ENCODE measurements at regions not wholly inside any gene's neighbourhood (a gene's known extent, or its start where the extent isn't known, plus 50 kb on each side); places are given as distances from the start of the nearest gene placed in this dataset.

GRCh38 chr11:15901790-15902189 lies 454.6 kb downstream of the SOX6 start:
- Histone ChIP-seq H3K4me3 (no peak overlapping the region), H3K27ac (ENCODE audit: extremely low read depth, low read depth, low read length) (no peak overlapping the region), H3K9me1 (ENCODE audit: control insufficient read depth, insufficient read depth, low read length) (no peaks in the 10 kb centered on the region), H3K36me3 (ENCODE audit: control insufficient read depth, insufficient read depth, low read length) (no peaks in the 10 kb centered on the region), H3K27me3 (ENCODE audit: control insufficient read depth in 2 of 2, insufficient read depth in 2 of 2, low read length in 2 of 2) (peaks cover 0 to 22% of the 10 kb centered on the region in 2 experiments; a peak in 3 of 5 replicates), H3K4me1 (replicated peaks in 1 of 2; ENCODE audit: control insufficient read depth in 2 of 2, insufficient read depth in 2 of 2, low read length in 2 of 2) (peaks cover 4 to 8% of the 10 kb centered on the region in 2 experiments; a peak in 2 of 5 replicates), H2AFZ (ENCODE audit: low read depth, low read length) (peak overlapping the region; percentile 88), H3K79me2 (ENCODE audit: control insufficient read depth, insufficient read depth, low read length) (no peaks in the 10 kb centered on the region), H3K4me2 (ENCODE audit: insufficient read depth, low read length) (no peak overlapping the region), H4K20me1 (replicated peaks; ENCODE audit: control insufficient read depth, insufficient read depth, low read length) (no peaks in the 10 kb centered on the region), H3K9ac (ENCODE audit: insufficient read depth in 1 of 2, low read depth in 2 of 2, low read length in 2 of 2) (no peak overlapping the region; a peak in 1 of 4 replicates), H3K9me3 (replicated peaks; ENCODE audit: control insufficient read depth, insufficient read depth, low read depth, low read length) (no peaks in the 10 kb centered on the region)
- in situ Hi-C loops (cut with MboI), result no loop called here
- intact Hi-C loops (cut with micrococcal nuclease), result no loop called here
- no TSS peak for BruUV-seq (replicated peaks)
- 49% methylated on average over 3 of the region's 3 CpGs for WGBS (ENCODE audit: insufficient coverage, low coverage, missing lambda C conversion rate)
- POLR2A ChIA-PET, result interaction anchor here (0.5 kb wide), 1 partner anchor 655 kb away, joined by 3 read pairs; no protein-coding TSS in a partner anchor
- no peak for DNase-seq (ENCODE audit: extremely low read depth in 1 of 4, low spot score in 3 of 4)
- no peak for TF ChIP-seq SMC3 (conservative IDR thresholded peaks at IDR 0.05; ENCODE audit: insufficient read depth, low read depth, low read length)
- no peak for TF ChIP-seq CEBPG (CRISPR knock-in tag; IDR thresholded peaks at IDR 0.05)
- TF ChIP-seq CEBPG (tag; conservative IDR thresholded peaks at IDR 0.05 in 1 of 2, IDR thresholded peaks at IDR 0.05 in 1 of 2), result no peak
- no peak; the same call in 2 of the 3 replicates for ATAC-seq
- CTCF ChIA-PET (ENCODE audit: low intra/inter-chr PET ratio), result no interaction called here
- no peak for FAIRE-seq

- Histone ChIP-seq H3K27ac (ENCODE audit: extremely low read depth, low read depth, low read length) (no peak overlapping the region), H2AFZ (ENCODE audit: low read depth, low read length) (no peak overlapping the region), H3K9ac (ENCODE audit: insufficient read depth in 1 of 2, low read depth in 2 of 2, low read length in 2 of 2) (no peak overlapping the region), H3K4me2 (ENCODE audit: insufficient read depth, low read length) (no peak overlapping the region), H3K4me1 (replicated peaks in 1 of 2; ENCODE audit: control insufficient read depth in 2 of 2, insufficient read depth in 2 of 2, low read length in 2 of 2) (peaks cover 4 to 8% of the 10 kb centered on the region in 2 experiments; a peak in 2 of 5 replicates), H3K4me3 (no peak overlapping the region), H3K9me3 (replicated peaks; ENCODE audit: control insufficient read depth, insufficient read depth, low read depth, low read length) (no peaks in the 10 kb centered on the region), H3K9me1 (ENCODE audit: control insufficient read depth, insufficient read depth, low read length) (no peaks in the 10 kb centered on the region), H3K79me2 (ENCODE audit: control insufficient read depth, insufficient read depth, low read length) (no peaks in the 10 kb centered on the region), H4K20me1 (replicated peaks; ENCODE audit: control insufficient read depth, insufficient read depth, low read length) (no peaks in the 10 kb centered on the region), H3K36me3 (ENCODE audit: control insufficient read depth, insufficient read depth, low read length) (no peaks in the 10 kb centered on the region), H3K27me3 (ENCODE audit: control insufficient read depth in 2 of 2, insufficient read depth in 2 of 2, low read length in 2 of 2) (peaks cover 0 to 21% of the 10 kb centered on the region in 2 experiments; a peak in 2 of 5 replicates)
- ATAC-seq, result no peak
- 0% methylated on average over 2 of the region's 2 CpGs for WGBS (ENCODE audit: insufficient coverage, low coverage, missing lambda C conversion rate)
- in situ Hi-C loops (cut with MboI), result no loop called here
- ChIA-PET POLR2A (interaction anchor here (0.7 to 0.8 kb wide), 2 partner anchors 15 to 31 kb away, joined by 3 to 4 read pairs; no protein-coding TSS in a partner anchor), CTCF (ENCODE audit: low intra/inter-chr PET ratio) (no interaction called here)
- no TSS peak for BruUV-seq (replicated peaks)
- TF ChIP-seq SIX5 (IDR thresholded peaks at IDR 0.05; ENCODE audit: borderline replicate concordance in 1 of 2, insufficient read depth in 1 of 2, low read depth in 1 of 2, low read length in 2 of 2), result no peak
- TF ChIP-seq TAF7 (tag; IDR thresholded peaks at IDR 0.05), result no peak
- TF ChIP-seq DDX20 (tag; IDR thresholded peaks at IDR 0.05; ENCODE audit: low read depth), result no peak
- no peak for TF ChIP-seq ZBTB8A (IDR thresholded peaks at IDR 0.05; ENCODE audit: partially characterized antibody)
- TF ChIP-seq NEUROD1 (IDR thresholded peaks at IDR 0.05; ENCODE audit: borderline replicate concordance, low read depth, low read length, partially characterized antibody), result no peak
- TF ChIP-seq, protein P1, sequence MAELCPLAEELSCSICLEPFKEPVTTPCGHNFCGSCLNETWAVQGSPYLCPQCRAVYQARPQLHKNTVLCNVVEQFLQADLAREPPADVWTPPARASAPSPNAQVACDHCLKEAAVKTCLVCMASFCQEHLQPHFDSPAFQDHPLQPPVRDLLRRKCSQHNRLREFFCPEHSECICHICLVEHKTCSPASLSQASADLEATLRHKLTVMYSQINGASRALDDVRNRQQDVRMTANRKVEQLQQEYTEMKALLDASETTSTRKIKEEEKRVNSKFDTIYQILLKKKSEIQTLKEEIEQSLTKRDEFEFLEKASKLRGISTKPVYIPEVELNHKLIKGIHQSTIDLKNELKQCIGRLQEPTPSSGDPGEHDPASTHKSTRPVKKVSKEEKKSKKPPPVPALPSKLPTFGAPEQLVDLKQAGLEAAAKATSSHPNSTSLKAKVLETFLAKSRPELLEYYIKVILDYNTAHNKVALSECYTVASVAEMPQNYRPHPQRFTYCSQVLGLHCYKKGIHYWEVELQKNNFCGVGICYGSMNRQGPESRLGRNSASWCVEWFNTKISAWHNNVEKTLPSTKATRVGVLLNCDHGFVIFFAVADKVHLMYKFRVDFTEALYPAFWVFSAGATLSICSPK (IDR thresholded peaks at IDR 0.05; ENCODE audit: borderline replicate concordance), result no peak
- FAIRE-seq, result no peak
- DNase-seq (ENCODE audit: extremely low read depth in 1 of 4, low spot score in 3 of 4), result no peak
- intact Hi-C loops (cut with micrococcal nuclease), result no loop called here
Measured at GRCh38 chr11:15903246-15903645, 453.1 kb downstream of the SOX6 start.
